A673 (cell line): ENCODE measurements at regions not wholly inside any gene's neighbourhood (a gene's known extent, or its start where the extent isn't known, plus 50 kb on each side); places are given as distances from the start of the nearest gene placed in this dataset.

ENCODE experiments used
- CTCF ChIP-seq: fragments of 300-800, 200-600 bp; sonication (generic); conservative IDR thresholded peaks from 2 replicates; pipeline ENCODE4 v1.5.1; 2017; ENCODE audit warnings: low read depth, mild to moderate bottlenecking, antibody characterized with exemption, low read length, moderate library complexity, mixed read lengths
- EZH2 ChIP-seq: fragments of 200-600 bp; sonication (generic); IDR thresholded peaks from 2 replicates; pipeline ENCODE4 v1.6.1; 2017; ENCODE audit warnings: borderline replicate concordance, low read depth, mild to moderate bottlenecking, mixed read lengths, antibody characterized with exemption, low read length; ENCODE audit not compliant: poor library complexity, severe bottlenecking

GRCh38 chr2:16392647-16393499 is 272.8 kb downstream of the CYRIA start:
- TF ChIP-seq CTCF = no peak
- TF ChIP-seq EZH2 = no peak
